ENCODE measurements at regions not wholly inside any gene's neighbourhood (a gene's known extent, or its start where the extent isn't known, plus 50 kb on each side); places are given as distances from the start of the nearest gene placed in this dataset.

DNA sequence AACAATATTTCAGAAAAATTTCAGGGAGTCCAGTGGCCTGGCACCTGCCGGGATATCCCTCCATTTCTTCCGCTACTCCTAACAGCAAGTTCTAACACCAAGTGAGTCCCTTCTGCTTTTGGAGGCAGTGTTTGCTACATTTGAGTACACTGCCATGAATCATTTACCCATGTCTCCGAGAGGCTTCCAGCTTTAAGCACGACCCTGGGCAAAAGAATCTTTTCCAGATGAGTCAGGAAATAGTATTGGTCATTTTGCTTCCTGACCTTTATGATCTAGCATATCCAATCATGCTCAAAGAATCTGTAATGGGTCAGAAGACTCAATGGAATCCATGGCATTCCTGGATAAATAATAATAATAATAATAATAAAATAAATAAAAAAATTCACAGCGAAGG is 60.7 kb upstream of the FMN2 start:
- Histone ChIP-seq H2AFZ (ENCODE audit: low read length) (no peak overlapping the region), H3K27me3 (replicated peaks; ENCODE audit: insufficient read depth, low read length) (no peaks in the 10 kb centered on the region)

DNA sequence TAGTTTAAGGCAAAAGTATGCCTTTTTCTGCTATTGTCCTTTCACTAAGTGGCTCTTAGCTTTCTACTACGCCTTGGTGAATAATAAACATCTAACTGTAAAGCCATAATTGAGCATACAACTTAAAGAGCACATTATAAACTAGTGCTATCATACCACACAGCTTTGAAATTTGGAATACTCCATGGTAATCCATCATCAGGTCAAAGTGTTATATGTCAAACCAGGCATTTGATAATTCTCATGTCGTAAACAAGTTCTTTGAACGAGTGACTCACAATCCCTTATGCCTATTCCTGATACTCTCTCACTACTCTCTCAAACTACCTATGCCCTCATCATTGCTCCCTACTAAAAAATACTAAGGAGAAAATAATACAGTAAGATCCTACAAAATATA is 60.3 kb upstream of the FMN2 start:
- H3K4me3 ChIP-seq (ENCODE audit: low read length): no peak overlapping the region
- no peak for DNase-seq
- no peaks in the 10 kb centered on the region for H3K9me2 ChIP-seq (replicated peaks; ENCODE audit: insufficient read depth, low read length)
- no peak overlapping the region for H3K9ac ChIP-seq (ENCODE audit: low read length)
- no peaks in the 10 kb centered on the region for H3K27me3 ChIP-seq (replicated peaks; ENCODE audit: insufficient read depth, low read length)
- H3K9me3 ChIP-seq (replicated peaks; ENCODE audit: insufficient read depth, low read length): no peaks in the 10 kb centered on the region
- H3K36me3 ChIP-seq (replicated peaks; ENCODE audit: insufficient read depth, low read length): no peaks in the 10 kb centered on the region
- H3K27ac ChIP-seq (ENCODE audit: low read length): no peak overlapping the region
- H3K79me2 ChIP-seq (ENCODE audit: low read length): no peaks in the 10 kb centered on the region
- H2AFZ ChIP-seq (ENCODE audit: low read length): no peak overlapping the region
- no peaks in the 10 kb centered on the region for H3K4me1 ChIP-seq (ENCODE audit: low read length)
- H4K20me1 ChIP-seq (ENCODE audit: insufficient read depth, low read length): no peaks in the 10 kb centered on the region
- no peak for TF ChIP-seq EZH2phosphoT487 (IDR thresholded peaks at IDR 0.05; ENCODE audit: low read length)
- TF ChIP-seq EZH2 (optimal IDR thresholded peaks at IDR 0.05; ENCODE audit: low read depth, low read length): no peak
- TF ChIP-seq, protein P1, sequence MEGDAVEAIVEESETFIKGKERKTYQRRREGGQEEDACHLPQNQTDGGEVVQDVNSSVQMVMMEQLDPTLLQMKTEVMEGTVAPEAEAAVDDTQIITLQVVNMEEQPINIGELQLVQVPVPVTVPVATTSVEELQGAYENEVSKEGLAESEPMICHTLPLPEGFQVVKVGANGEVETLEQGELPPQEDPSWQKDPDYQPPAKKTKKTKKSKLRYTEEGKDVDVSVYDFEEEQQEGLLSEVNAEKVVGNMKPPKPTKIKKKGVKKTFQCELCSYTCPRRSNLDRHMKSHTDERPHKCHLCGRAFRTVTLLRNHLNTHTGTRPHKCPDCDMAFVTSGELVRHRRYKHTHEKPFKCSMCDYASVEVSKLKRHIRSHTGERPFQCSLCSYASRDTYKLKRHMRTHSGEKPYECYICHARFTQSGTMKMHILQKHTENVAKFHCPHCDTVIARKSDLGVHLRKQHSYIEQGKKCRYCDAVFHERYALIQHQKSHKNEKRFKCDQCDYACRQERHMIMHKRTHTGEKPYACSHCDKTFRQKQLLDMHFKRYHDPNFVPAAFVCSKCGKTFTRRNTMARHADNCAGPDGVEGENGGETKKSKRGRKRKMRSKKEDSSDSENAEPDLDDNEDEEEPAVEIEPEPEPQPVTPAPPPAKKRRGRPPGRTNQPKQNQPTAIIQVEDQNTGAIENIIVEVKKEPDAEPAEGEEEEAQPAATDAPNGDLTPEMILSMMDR (IDR thresholded peaks at IDR 0.05; ENCODE audit: low read length): no peak
- no peak overlapping the region for H3K4me2 ChIP-seq (ENCODE audit: low read depth, low read length)
- no peaks in the 10 kb centered on the region for H3F3A ChIP-seq (ENCODE audit: insufficient read depth, low read length)

More for the DNA sequence above, 60.7 kb upstream of the FMN2 start:
- Histone ChIP-seq H3K9me3 (replicated peaks; ENCODE audit: insufficient read depth, low read length) (no peaks in the 10 kb centered on the region), H4K20me1 (ENCODE audit: insufficient read depth, low read length) (no peaks in the 10 kb centered on the region), H3K4me2 (ENCODE audit: low read depth, low read length) (no peak overlapping the region), H3K36me3 (replicated peaks; ENCODE audit: insufficient read depth, low read length) (no peaks in the 10 kb centered on the region), H3K9me2 (replicated peaks; ENCODE audit: insufficient read depth, low read length) (no peaks in the 10 kb centered on the region), H3K27ac (ENCODE audit: low read length) (no peak overlapping the region), H3K9ac (ENCODE audit: low read length) (no peak overlapping the region), H3K4me3 (ENCODE audit: low read length) (no peak overlapping the region), H3K79me2 (ENCODE audit: low read length) (no peaks in the 10 kb centered on the region), H3F3A (ENCODE audit: insufficient read depth, low read length) (no peaks in the 10 kb centered on the region), H3K4me1 (ENCODE audit: low read length) (no peaks in the 10 kb centered on the region)
- TF ChIP-seq, protein P1 (IDR thresholded peaks at IDR 0.05; ENCODE audit: low read length): no peak
- DNase-seq: no peak

DNA sequence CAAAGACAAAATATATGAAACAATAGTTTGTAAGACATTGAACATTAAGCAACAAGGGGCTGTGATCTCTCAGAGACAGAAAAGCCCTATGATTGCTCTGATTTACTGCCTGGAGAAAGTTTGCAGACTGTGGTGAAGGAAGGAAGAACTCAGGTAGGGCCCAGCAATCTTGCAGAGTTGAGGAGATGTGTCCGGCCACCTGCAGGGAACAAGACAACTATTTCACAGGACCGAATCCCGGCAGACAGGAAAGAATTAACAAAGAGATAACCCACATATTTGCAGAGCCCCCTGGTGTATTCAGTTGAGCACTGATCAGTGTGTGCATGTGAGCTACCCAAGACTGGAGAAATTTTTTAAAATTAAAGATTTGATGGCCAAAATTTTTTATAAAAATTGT is 58.3 kb upstream of the FMN2 start:
- Histone ChIP-seq H3K36me3 (replicated peaks; ENCODE audit: insufficient read depth, low read length) (no peaks in the 10 kb centered on the region), H3K4me1 (ENCODE audit: low read length) (no peaks in the 10 kb centered on the region), H3K9me3 (replicated peaks; ENCODE audit: insufficient read depth, low read length) (no peaks in the 10 kb centered on the region), H3K9ac (ENCODE audit: low read length) (no peak overlapping the region), H3F3A (ENCODE audit: insufficient read depth, low read length) (no peaks in the 10 kb centered on the region), H3K79me2 (ENCODE audit: low read length) (no peaks in the 10 kb centered on the region), H3K4me3 (ENCODE audit: low read length) (no peak overlapping the region), H2AFZ (ENCODE audit: low read length) (no peak overlapping the region), H3K9me2 (replicated peaks; ENCODE audit: insufficient read depth, low read length) (no peaks in the 10 kb centered on the region), H3K27ac (ENCODE audit: low read length) (no peak overlapping the region), H4K20me1 (ENCODE audit: insufficient read depth, low read length) (no peaks in the 10 kb centered on the region), H3K27me3 (replicated peaks; ENCODE audit: insufficient read depth, low read length) (no peaks in the 10 kb centered on the region), H3K4me2 (ENCODE audit: low read depth, low read length) (no peak overlapping the region)
- TF ChIP-seq, protein P1 (IDR thresholded peaks at IDR 0.05; ENCODE audit: low read length): no peak
- no peak for TF ChIP-seq EZH2 (optimal IDR thresholded peaks at IDR 0.05; ENCODE audit: low read depth, low read length)
- no peak for TF ChIP-seq EZH2phosphoT487 (IDR thresholded peaks at IDR 0.05; ENCODE audit: low read length)
- no peak for DNase-seq
